ENCODE measurements at regions not wholly inside any gene's neighbourhood (a gene's known extent, or its start where the extent isn't known, plus 50 kb on each side); places are given as distances from the start of the nearest gene placed in this dataset.
"Not testable (repeated sequence)": the region's sequence is repeated elsewhere in the genome, so short reads cannot be mapped to it uniquely, and the experiment has no call there.

GRCh38 chr15:30688684-30689083, 62.8 kb downstream of the ARHGAP11B start:
- not testable (repeated sequence) for H3K9me3 Mint-ChIP-seq; H3K4me3 Mint-ChIP-seq; H3K36me3 Mint-ChIP-seq; H3K27ac Mint-ChIP-seq; ATAC-seq; H3K4me1 Mint-ChIP-seq; DNase-seq (ENCODE audit: low spot score in 2 of 2)

DNA sequence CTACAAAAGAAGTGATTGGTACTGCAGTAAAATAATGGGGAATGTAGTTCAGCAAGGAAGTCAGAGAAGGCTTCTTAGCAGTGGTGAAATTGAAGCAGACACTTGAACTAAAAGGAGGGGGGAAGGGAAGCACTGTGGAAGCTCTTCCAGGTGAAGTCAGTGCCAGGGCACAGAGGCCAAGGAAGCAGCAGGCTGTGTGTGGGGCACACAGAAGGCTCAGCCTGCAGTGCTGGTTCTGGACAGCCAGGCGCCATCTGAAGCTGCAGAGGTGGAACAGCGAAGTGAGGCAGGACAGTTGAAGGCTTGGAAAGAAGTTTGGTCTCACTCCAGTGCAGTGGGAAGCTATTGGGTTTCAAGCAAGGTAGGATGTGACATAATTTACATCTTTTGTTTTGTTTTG, 64.2 kb downstream of the ARHGAP11B start:
- not testable (repeated sequence) for H3K36me3 Mint-ChIP-seq; ATAC-seq; H3K4me3 Mint-ChIP-seq; H3K27ac Mint-ChIP-seq; H3K4me1 Mint-ChIP-seq; H3K9me3 Mint-ChIP-seq; DNase-seq (ENCODE audit: low spot score in 2 of 2)

DNA sequence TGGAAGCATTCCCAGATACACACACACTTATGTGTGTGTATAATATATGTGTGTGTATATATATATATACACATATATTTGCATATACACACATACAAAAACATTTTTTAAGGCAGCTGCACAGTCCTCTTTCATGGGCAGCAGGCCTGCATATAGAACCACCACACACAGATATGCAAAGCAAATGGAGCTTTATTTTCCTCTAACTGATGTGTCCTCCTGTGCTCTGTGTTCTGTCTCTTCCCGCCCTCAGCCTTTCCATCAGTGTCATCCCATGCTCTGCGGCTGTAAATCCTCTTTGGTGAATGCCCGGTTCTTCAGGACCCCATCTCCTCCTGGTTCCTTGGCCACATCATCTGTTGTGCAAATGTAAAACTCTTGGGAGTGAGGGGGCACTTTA, 69.9 kb downstream of the ARHGAP11B start:
- H3K4me3 Mint-ChIP-seq; H3K27ac Mint-ChIP-seq; H3K4me1 Mint-ChIP-seq; H3K36me3 Mint-ChIP-seq; ATAC-seq; H3K9me3 Mint-ChIP-seq; DNase-seq (ENCODE audit: low spot score in 2 of 2): not testable (repeated sequence)

- H3K4me1 Mint-ChIP-seq, H3K36me3 Mint-ChIP-seq, H3K9me3 Mint-ChIP-seq: not testable (repeated sequence)
- Mint-ChIP-seq H3K27ac (peak overlapping the region; percentile 48), H3K4me3 (peak overlapping the region; percentile 46)
- DNase-seq (ENCODE audit: low spot score in 2 of 2) (peak in 1 of 2 donors; percentile 61), ATAC-seq (peak; percentile 90)
Observed at GRCh38 chr15:30696439-30697314, 70.7 kb downstream of the ARHGAP11B start.

DNA sequence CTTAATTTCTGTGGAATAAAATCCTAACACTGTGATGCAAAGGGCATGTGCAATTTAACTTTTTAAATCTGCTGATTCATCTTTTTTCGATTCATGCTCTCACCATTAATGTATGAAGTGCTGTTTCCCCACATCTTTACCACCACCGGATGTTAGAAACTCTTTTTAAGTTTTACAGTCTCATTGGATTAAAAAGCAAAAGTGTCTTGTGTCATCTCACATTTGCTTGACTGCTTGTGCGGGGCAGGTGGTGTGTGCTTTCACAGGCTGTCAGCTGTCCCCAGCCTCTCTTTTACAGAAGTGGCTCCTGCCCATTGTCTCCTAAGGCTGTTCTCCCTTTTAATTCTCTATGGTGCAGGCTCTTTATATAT, 71.4 kb downstream of the ARHGAP11B start:
- H3K36me3 Mint-ChIP-seq; H3K9me3 Mint-ChIP-seq; H3K4me1 Mint-ChIP-seq; DNase-seq (ENCODE audit: low spot score in 2 of 2); H3K4me3 Mint-ChIP-seq; H3K27ac Mint-ChIP-seq: not testable (repeated sequence)
- ATAC-seq: peak; percentile 86

DNA sequence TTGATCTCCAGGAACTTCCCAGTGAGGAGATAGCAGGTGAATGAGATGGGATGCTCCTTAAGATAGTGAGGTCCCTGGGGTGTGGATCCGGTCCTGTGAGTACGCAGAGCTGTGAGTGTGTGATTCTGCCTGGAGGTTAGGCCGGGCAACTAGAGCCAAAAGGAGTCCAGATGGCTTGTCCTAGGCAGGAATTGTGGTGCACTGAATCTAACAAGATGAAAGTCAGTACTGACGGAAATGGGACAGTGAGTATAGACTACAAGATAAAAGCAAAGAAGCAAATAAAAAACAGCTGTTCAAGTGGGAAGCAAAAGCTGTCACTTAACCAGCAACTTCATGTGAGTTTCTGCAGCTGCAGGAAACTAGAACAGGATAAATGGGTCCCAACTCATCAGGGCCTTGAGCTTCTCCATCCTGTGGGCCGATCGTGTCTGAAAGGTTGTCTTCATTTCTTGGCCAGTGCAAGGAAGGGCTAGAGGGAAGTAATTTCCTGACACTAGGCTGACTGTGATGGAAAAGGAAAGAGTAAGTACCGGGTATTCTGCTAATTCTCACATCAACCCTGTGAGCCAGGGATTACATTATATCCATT, 74.2 kb downstream of the ARHGAP11B start:
- H3K27ac Mint-ChIP-seq; H3K36me3 Mint-ChIP-seq; ATAC-seq; H3K4me1 Mint-ChIP-seq; H3K9me3 Mint-ChIP-seq; DNase-seq (ENCODE audit: low spot score in 2 of 2); H3K4me3 Mint-ChIP-seq: not testable (repeated sequence)

- DNase-seq (ENCODE audit: low spot score in 2 of 2); H3K36me3 Mint-ChIP-seq; H3K4me3 Mint-ChIP-seq; H3K4me1 Mint-ChIP-seq; H3K27ac Mint-ChIP-seq; H3K9me3 Mint-ChIP-seq; ATAC-seq: not testable (repeated sequence)
Observed at GRCh38 chr15:30707976-30708685, 82.2 kb downstream of the ARHGAP11B start.

DNA sequence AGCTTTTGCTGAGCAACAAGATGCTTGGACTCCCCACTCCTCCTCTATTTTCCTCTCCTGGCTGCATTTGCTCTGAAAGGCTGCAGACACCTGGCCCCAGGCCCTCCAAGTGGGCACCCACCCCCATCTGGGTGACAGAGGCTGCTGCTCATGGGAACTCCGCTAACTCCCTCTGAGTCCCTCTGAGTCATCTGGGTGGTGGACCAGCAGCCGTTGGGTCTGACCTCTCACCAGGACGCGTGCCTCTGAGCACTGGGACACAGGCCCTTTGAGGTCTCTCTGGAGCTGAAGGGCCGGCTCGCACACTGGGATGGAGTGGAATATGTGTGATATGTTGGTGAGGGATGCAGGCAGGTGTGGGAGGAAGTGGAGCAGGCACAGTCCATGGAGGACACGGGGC, 82.9 kb downstream of the ARHGAP11B start:
- not testable (repeated sequence) for H3K4me3 Mint-ChIP-seq

DNA sequence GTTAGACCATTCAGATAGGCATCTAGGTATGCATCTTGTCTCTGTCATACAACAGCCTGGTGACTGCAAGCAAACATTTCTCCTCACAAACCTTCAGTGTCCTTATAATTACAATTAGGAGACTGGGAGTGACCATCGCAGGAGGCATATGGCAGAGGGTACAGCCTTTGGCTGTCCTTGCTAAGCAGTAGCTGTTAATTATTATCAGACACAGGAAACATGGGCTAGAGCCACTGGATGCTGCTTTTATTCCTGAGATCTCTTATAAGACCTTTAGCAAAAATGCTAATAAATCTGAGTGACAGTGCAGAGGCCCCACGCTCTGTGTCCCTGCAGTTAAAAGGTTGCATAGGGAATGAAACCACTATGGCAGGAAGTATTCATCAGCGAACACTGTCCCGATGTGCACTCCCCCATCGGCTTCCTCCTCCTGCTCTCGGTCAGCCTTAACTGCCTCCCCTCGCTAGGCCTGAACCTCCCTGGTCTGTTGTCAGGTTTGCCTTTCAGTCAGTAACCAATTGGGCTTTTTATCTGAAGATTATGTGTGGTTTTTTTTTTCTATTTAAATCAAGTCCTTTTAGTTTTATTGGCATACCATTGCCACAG, 92.2 kb downstream of the ARHGAP11B start:
- H3K4me3 Mint-ChIP-seq; DNase-seq (ENCODE audit: low spot score in 2 of 2); H3K27ac Mint-ChIP-seq; H3K9me3 Mint-ChIP-seq; H3K4me1 Mint-ChIP-seq; ATAC-seq: not testable (repeated sequence)
- peaks cover 19% of the 10 kb centered on the region for H3K36me3 Mint-ChIP-seq

More for the DNA sequence above, 82.9 kb downstream of the ARHGAP11B start:
- H3K27ac Mint-ChIP-seq; DNase-seq (ENCODE audit: low spot score in 2 of 2); H3K9me3 Mint-ChIP-seq; H3K36me3 Mint-ChIP-seq; H3K4me1 Mint-ChIP-seq: not testable (repeated sequence)
- peak; percentile 19 for ATAC-seq

DNA sequence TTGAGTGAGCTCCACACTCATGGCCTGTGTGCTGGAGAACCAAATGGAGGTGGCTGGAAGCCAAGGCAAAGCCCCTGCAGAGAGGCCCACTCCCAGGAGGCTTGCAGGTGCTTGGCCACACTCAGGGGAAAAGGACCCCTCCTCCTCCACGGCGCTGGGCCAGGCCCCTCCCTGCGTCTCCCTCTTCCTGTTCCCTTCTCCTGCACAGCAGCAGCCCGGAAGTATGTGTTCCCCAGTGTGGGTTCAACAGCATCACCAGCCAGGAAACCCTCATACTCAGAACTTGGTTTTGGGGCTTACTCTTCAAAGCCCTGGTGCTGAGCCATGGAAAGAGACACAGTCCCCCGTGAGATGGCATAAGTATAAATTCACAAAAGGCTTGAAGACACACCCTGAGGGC, 93.4 kb downstream of the ARHGAP11B start:
- peaks cover 19% of the 10 kb centered on the region for H3K36me3 Mint-ChIP-seq
- not testable (repeated sequence) for ATAC-seq; H3K4me3 Mint-ChIP-seq; H3K27ac Mint-ChIP-seq; DNase-seq (ENCODE audit: low spot score in 2 of 2); H3K9me3 Mint-ChIP-seq; H3K4me1 Mint-ChIP-seq

GRCh38 chr15:30720825-30721224, 94.9 kb downstream of the ARHGAP11B start:
- DNase-seq (ENCODE audit: low spot score in 2 of 2); ATAC-seq; H3K9me3 Mint-ChIP-seq; H3K4me1 Mint-ChIP-seq; H3K27ac Mint-ChIP-seq; H3K4me3 Mint-ChIP-seq: not testable (repeated sequence)
- H3K36me3 Mint-ChIP-seq: peaks cover 19% of the 10 kb centered on the region

GRCh38 chr15:30721529-30721928, 95.6 kb downstream of the ARHGAP11B start:
- not testable (repeated sequence) for H3K4me3 Mint-ChIP-seq

DNA sequence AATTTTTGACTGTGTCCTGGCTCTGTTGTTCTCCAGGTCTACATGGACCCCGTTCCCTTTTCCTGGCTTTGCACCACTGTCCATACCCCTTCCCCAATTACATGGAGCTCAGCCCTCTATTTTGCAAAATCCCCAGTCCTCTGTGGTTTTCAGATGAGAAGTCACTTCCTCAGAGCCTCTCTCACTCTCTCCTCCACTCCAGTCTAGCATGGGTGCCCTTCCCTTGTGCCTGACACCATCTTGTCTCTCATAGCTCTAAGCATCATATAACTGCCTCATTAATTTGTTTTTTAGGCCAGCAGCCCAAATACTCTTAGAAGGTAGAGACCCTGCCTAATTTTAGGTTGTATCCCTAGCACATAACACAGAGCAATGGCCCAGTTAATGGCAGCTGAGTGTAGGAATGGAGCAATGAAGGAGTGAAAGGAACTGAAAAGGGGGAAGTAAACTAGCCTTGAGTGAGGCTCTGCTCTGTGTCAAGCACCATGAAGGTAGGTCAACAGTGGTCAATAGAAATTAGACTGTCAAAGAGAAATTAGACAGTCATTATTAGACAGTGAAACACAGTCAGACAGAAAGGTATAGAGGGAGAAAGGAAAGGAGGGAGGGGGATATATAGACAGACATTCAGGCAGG, 97.7 kb downstream of the ARHGAP11B start:
- not testable (repeated sequence) for H3K36me3 Mint-ChIP-seq; DNase-seq (ENCODE audit: low spot score in 2 of 2); H3K9me3 Mint-ChIP-seq; H3K4me3 Mint-ChIP-seq; H3K4me1 Mint-ChIP-seq; ATAC-seq
- peak overlapping the region; percentile 43 for H3K27ac Mint-ChIP-seq

More at GRCh38 chr15:30721529-30721928, 95.6 kb downstream of the ARHGAP11B start:
- H3K36me3 Mint-ChIP-seq: peaks cover 19% of the 10 kb centered on the region
- not testable (repeated sequence) for H3K27ac Mint-ChIP-seq; H3K9me3 Mint-ChIP-seq; DNase-seq (ENCODE audit: low spot score in 2 of 2); ATAC-seq; H3K4me1 Mint-ChIP-seq

DNA sequence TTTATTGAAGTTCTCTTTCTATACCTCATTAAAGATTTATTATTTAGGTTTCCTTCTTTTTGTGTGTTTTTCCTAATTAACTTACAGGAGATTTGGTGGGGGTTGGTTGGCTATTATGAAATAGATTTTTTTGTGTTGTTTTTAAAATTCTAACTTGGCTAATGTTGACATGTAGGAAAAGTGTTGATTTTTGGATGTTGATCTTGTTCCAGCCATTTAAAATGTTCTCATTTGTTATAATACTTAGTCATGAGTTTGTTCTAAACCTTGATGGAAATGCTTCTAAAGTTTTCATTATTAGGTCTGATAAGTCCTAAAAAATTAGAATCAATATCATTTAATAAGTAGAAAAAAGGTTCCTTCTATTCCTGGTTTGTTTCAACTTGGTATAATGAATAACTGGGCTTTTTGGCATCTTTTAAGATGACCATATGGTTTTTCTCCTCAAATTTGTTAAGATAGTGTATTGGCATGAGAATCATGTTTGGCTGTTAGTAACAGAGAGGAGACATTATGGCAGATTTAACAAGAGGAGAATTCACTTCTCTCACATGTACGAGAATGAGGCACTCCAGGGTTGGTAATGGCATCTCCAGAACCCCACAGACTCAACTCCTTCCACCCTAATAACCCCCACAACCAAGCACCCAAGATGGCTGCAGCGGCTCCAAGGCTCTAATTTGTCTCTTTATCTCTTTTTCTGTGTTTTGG, 104.1 kb downstream of the ARHGAP11B start:
- ATAC-seq; H3K4me3 Mint-ChIP-seq; H3K4me1 Mint-ChIP-seq; DNase-seq (ENCODE audit: low spot score in 2 of 2); H3K9me3 Mint-ChIP-seq; H3K27ac Mint-ChIP-seq: not testable (repeated sequence)
- peaks cover 12% of the 10 kb centered on the region for H3K36me3 Mint-ChIP-seq

Data from stimulated activated effector memory CD8-positive, alpha-beta T cell treated with anti-CD3 and anti-CD28 coated beads, Interleukin-12 subunit alpha, Interleukin-12 subunit beta, amount 100 ng/mL, for 72 hours (primary cell).